Body of pancreas (tissue), 4 donors: ENCODE measurements at regions not wholly inside any gene's neighbourhood (a gene's known extent, or its start where the extent isn't known, plus 50 kb on each side); places are given as distances from the start of the nearest gene placed in this dataset.

Experiments
- CTCF ChIP-seq, 7 experiments: fragments of 450-650 bp in 4 of 7; fragments of 200-600 bp in 3 of 7; sonication (generic) in 3 of 7; IDR thresholded peaks; one replicate each; pipeline ENCODE4 v1.5.1; 2016 to 2019; ENCODE audit warnings: antibody characterized with exemption in 7 of 7
- POLR2A ChIP-seq, 3 donors: fragments of 450-650 bp; IDR thresholded peaks; one replicate each; pipeline ENCODE4 v1.6.1; 2016; ENCODE audit warnings: antibody characterized with exemption in 3 of 3, mild to moderate bottlenecking in 2 of 3

GRCh38 chr1:201639391-201639790 is 100.5 kb downstream of the NAV1 start:
- TF ChIP-seq CTCF (IDR thresholded peaks at IDR 0.05) (no peak), POLR2A (IDR thresholded peaks at IDR 0.05) (no peak)
